ENCODE measurements at regions not wholly inside any gene's neighbourhood (a gene's known extent, or its start where the extent isn't known, plus 50 kb on each side); places are given as distances from the start of the nearest gene placed in this dataset.

DNA sequence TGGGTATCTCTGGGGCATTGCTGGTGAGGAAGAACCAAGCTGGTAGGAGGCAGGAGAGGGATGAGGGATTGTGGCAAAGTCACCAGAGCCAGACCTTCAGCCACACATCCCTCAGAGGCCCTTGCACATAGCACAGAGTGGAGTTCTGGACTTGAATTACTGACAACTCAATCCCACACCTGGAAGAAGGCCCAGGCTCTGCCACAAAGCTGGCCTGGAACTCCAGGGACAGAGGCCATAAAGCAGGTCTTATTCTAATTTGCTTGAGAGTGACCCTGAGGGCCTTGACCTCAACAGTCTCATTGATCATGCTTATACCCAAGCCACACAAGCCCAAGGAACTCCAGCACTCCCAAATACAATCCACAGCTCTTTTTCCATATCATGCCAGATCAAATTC is 486.2 kb upstream of the ZMIZ1 start:
- TF ChIP-seq CTCF (IDR thresholded peaks at IDR 0.05; ENCODE audit: low read depth, low read length), result no peak
- H3K4me3 ChIP-seq (ENCODE audit: low read depth, low read length), result no peak overlapping the region

DNA sequence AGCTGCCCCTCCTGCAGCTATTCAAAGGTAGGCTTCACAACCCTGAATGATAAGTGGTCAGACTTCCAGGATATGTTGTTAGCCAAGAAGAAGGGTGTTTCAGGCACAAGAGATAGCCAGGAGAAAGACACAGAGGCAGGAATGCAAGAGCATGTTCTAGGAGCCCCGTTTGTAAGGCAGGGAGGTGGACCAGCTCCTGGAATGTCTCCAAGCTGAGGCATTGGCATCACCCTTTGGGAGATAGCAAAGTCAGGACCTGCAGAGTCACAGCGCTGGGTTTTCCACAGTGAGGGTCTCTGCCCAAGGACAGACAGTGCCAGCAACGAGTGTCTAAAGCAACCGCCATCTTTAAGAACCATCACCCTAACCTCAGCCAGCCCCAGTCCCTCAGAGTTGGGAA is 484.5 kb upstream of the ZMIZ1 start:
- no peak overlapping the region for H3K4me3 ChIP-seq (ENCODE audit: low read depth, low read length)
- no peak for TF ChIP-seq CTCF (IDR thresholded peaks at IDR 0.05; ENCODE audit: low read depth, low read length)

DNA sequence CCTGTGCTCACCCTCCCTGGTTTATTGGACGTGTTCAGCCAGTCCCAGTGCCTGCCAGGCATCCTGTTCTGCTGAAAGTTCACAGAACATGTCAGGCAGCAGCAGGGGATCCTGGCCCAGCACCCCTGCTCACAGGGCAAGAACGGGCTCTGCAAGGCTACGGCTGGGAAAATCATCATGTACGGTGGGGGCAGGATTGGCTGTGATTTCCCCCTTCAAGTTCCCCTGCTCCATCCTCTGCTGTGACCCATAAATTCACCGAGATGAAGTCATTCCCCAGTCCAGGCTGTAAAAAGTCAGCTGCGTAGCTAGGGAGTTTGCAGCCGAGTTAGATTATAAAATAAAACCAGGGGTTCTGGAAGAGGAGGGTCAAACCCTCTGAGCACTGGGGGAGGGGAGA is 484.1 kb upstream of the ZMIZ1 start:
- TF ChIP-seq CTCF (IDR thresholded peaks at IDR 0.05; ENCODE audit: low read depth, low read length), result no peak
- H3K4me3 ChIP-seq (ENCODE audit: low read depth, low read length), result no peak overlapping the region

DNA sequence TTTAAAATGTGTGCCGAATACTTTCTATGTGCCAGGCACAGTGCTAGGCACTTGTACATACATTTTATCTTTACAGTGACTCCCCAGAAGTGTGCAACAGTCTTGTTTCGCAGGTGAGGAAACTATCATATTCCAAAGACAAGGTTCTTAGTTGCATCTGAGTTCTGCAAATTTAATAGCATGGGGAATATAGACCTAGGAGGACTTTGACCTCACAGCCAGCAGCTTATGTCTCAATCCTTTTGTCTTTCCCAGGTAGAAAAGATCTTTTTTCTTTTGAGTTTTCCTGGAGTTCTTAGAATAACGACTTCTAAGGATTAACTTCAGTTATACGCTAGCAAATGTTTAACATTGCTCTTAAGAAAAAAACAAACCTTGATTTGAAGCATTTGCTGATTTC is 482.8 kb upstream of the ZMIZ1 start:
- no peak for TF ChIP-seq CTCF (IDR thresholded peaks at IDR 0.05; ENCODE audit: low read depth, low read length)
- no peak overlapping the region for H3K4me3 ChIP-seq (ENCODE audit: low read depth, low read length)

DNA sequence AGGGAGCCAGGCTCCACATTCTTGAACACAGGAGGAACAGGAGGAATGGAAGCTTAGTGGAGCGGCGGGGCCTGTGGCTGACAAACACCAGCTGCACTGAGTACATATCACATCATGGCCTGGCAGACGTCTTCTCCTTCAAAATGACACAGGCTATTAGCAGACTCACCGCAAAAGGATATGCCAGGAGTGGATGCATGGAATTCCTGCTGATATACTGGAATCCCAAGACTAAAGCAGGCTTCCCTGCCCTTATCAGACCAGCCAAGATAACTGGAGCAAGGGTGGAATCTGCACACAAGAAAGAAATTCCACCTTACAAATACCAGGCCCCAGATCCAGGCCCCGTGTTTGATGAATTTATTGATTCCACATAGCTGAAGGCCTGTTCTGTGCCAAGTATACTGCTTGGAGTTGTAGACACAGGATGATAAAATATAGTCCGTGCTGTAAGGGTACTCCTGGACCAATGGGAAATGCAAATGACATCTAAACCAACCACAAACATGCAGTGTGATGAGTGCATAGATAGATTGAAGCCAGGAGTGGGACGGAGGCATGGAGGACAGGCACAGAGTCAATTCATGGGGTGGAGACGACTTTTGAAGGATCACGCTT is 480.5 kb upstream of the ZMIZ1 start:
- TF ChIP-seq CTCF (IDR thresholded peaks at IDR 0.05; ENCODE audit: low read depth, low read length), result no peak

GRCh38 chr10:78589687-78590086 is 479.1 kb upstream of the ZMIZ1 start:
- TF ChIP-seq CTCF (IDR thresholded peaks at IDR 0.05; ENCODE audit: low read depth, low read length), result no peak
- H3K4me3 ChIP-seq (ENCODE audit: low read depth, low read length), result no peak overlapping the region

More for the DNA sequence above, 480.5 kb upstream of the ZMIZ1 start:
- H3K4me3 ChIP-seq (ENCODE audit: low read depth, low read length), result no peak overlapping the region

DNA sequence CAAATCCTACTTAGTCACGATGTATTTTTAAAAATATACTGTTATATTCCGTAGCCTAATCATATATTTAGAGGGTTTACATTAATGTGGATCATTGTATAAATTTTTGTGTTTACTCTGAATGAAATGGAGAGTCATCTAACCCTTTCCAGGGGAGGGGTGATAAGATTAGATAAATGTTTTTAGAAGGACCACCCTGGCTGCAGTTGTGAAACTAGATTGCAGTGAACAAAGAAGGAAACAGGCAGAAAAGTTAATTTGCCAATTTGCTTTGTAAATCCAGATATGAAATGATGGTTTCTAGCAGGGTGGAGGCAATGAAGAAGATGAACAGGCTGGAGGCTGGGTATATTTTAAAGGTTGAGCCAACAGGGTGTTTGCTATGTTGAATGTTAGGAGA is 477.7 kb upstream of the ZMIZ1 start:
- no peak overlapping the region for H3K4me3 ChIP-seq (ENCODE audit: low read depth, low read length)
- no peak for TF ChIP-seq CTCF (IDR thresholded peaks at IDR 0.05; ENCODE audit: low read depth, low read length)
